Erythroblast (primary cell): ENCODE measurements at regions not wholly inside any gene's neighbourhood (a gene's known extent, or its start where the extent isn't known, plus 50 kb on each side); places are given as distances from the start of the nearest gene placed in this dataset.
"Not testable (repeated sequence)": the region's sequence is repeated elsewhere in the genome, so short reads cannot be mapped to it uniquely, and the experiment has no call there.

Experiments
- GATA1 ChIP-seq: IDR thresholded peaks from 2 replicates; pipeline ENCODE4 v1.6.1; 2011; ENCODE audit warnings: low read depth, mild to moderate bottlenecking, control low read depth, low read length, moderate library complexity
- POLR2A ChIP-seq: IDR thresholded peaks from 2 replicates; pipeline ENCODE4 v1.6.1; 2011; ENCODE audit warnings: mild to moderate bottlenecking, low read length

- TF ChIP-seq POLR2A, GATA1: not testable (repeated sequence)
Measured at GRCh38 chr20:6693808-6694198, 73.7 kb upstream of the BMP2 start.
